Astrocyte (in vitro differentiated cells and primary cell): ENCODE measurements at regions not wholly inside any gene's neighbourhood (a gene's known extent, or its start where the extent isn't known, plus 50 kb on each side); places are given as distances from the start of the nearest gene placed in this dataset.
A peak's percentile ranks its signal among the peaks of the same experiment; 100 is the strongest.

Experiments used
- DNase-seq: peaks from one replicate; pipeline ENCODE4 v3.0.0-alpha.2; 2010; ENCODE audit warnings: low read depth
- FAIRE-seq: peaks from 2 replicates; lab custom pipeline; 2011; peaks lifted over from hg19 to GRCh38; lab: Jason Lieb, UNC
- H2AFZ ChIP-seq: 2 replicates; pipeline ENCODE4 v1.6.0; 2012; ENCODE audit warnings: low read depth, low read length, inconsistent platforms
- H3K27ac ChIP-seq: 2 replicates; pipeline ENCODE4 v1.5.1; 2011; ENCODE audit warnings: low read depth, low read length, inconsistent platforms
- H3K27me3 ChIP-seq: 2 replicates; pipeline ENCODE4 v1.6.0; 2011; ENCODE audit warnings: low read length, inconsistent platforms; ENCODE audit not compliant: insufficient read depth
- H3K36me3 ChIP-seq: 2 replicates; pipeline ENCODE4 v1.5.1; 2011; ENCODE audit warnings: low read length, inconsistent platforms; ENCODE audit not compliant: insufficient read depth
- H3K4me1 ChIP-seq: 2 replicates; pipeline ENCODE4 v1.5.1; 2011; ENCODE audit warnings: low read length, inconsistent platforms; ENCODE audit not compliant: insufficient read depth
- H3K4me2 ChIP-seq: 2 replicates; pipeline ENCODE4 v1.6.0; 2012; ENCODE audit warnings: low read length, inconsistent platforms
- H3K4me3 ChIP-seq: 2 replicates; pipeline ENCODE4 v1.5.1; 2011; ENCODE audit warnings: low read depth, mild to moderate bottlenecking, low read length, inconsistent platforms; ENCODE audit not compliant: insufficient read depth
- H3K79me2 ChIP-seq: 2 replicates; pipeline ENCODE4 v1.6.0; 2012; ENCODE audit warnings: mild to moderate bottlenecking, low read length, inconsistent platforms; ENCODE audit not compliant: insufficient read depth
- H3K9ac ChIP-seq: 2 replicates; pipeline ENCODE4 v1.6.0; 2012; ENCODE audit warnings: mild to moderate bottlenecking, low read length, inconsistent platforms
- H3K9me3 ChIP-seq: 2 replicates; pipeline ENCODE4 v1.5.1; 2012; ENCODE audit warnings: low read depth, mild to moderate bottlenecking, low read length, inconsistent platforms; ENCODE audit not compliant: insufficient read depth
- H4K20me1 ChIP-seq: 2 replicates; pipeline ENCODE4 v1.6.0; 2012; ENCODE audit warnings: low read length, inconsistent platforms; ENCODE audit not compliant: insufficient read depth
- H3K27ac Mint-ChIP-seq: one replicate; pipeline ENCODE4 v1.8.0; 2021; ENCODE audit warnings: mild to moderate bottlenecking, mixed read lengths; ENCODE audit not compliant: unreplicated experiment
- H3K27me3 Mint-ChIP-seq: one replicate; pipeline ENCODE4 v1.8.0; 2021; ENCODE audit warnings: low read depth, mixed read lengths; ENCODE audit not compliant: unreplicated experiment
- H3K36me3 Mint-ChIP-seq: one replicate; pipeline ENCODE4 v1.8.0; 2021; ENCODE audit warnings: low read depth, mixed read lengths; ENCODE audit not compliant: unreplicated experiment
- H3K4me1 Mint-ChIP-seq: one replicate; pipeline ENCODE4 v1.8.0; 2021; ENCODE audit warnings: low read depth, mixed read lengths; ENCODE audit not compliant: unreplicated experiment
- H3K4me3 Mint-ChIP-seq: one replicate; pipeline ENCODE4 v1.8.0; 2021; ENCODE audit warnings: mild to moderate bottlenecking, moderate library complexity, mixed read lengths; ENCODE audit not compliant: unreplicated experiment
- H3K9me3 Mint-ChIP-seq: one replicate; pipeline ENCODE4 v1.8.0; 2021; ENCODE audit warnings: mild to moderate bottlenecking, mixed read lengths; ENCODE audit not compliant: unreplicated experiment
- EZH2 ChIP-seq: IDR thresholded peaks from 2 replicates; pipeline ENCODE4 v1.6.1; 2012; ENCODE audit warnings: mild to moderate bottlenecking, low read length, inconsistent platforms; ENCODE audit not compliant: insufficient read depth
- TF ChIP-seq, protein P1 (sequence below): IDR thresholded peaks from 2 replicates; pipeline ENCODE4 v1.5.1; 2011; ENCODE audit warnings: low read depth, mild to moderate bottlenecking, inconsistent platforms, low read length, moderate library complexity; ENCODE audit not compliant: insufficient read depth

DNA sequence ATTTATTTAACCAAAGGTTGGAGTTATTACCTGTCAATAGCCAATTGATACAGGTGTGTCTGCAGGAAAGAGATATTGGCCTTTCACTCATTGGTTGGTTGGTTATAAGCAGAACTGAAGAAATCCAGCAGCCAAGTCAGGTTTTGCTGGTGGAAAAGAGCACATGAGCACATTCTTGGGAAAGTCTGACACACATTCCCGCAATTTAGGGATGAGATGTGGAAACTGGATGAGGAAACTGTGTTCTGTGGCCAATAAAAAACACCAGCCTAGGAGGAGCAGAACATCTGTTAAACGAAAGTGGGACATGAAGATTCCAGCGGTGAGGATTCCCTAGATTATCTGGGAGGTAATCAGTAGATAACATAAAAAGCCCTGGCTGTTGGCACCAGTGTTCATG lies 567.4 kb upstream of the CPEB2 start:
- Histone ChIP-seq H3K27ac (no peak overlapping the region), H3K4me1 (no peaks in the 10 kb centered on the region), H3K79me2 (no peaks in the 10 kb centered on the region), H4K20me1 (no peaks in the 10 kb centered on the region), H3K9me3 (no peaks in the 10 kb centered on the region), H2AFZ (no peak overlapping the region), H3K4me2 (no peak overlapping the region), H3K4me3 (no peak overlapping the region), H3K36me3 (no peaks in the 10 kb centered on the region), H3K27me3 (no peaks in the 10 kb centered on the region), H3K9ac (no peak overlapping the region)
- H3K4me3 Mint-ChIP-seq, result no peak overlapping the region
- H3K27me3 Mint-ChIP-seq, result no peaks in the 10 kb centered on the region
- no peaks in the 10 kb centered on the region for H3K9me3 Mint-ChIP-seq
- H3K27ac Mint-ChIP-seq, result no peak overlapping the region
- TF ChIP-seq EZH2, result no peak
- TF ChIP-seq, protein P1, sequence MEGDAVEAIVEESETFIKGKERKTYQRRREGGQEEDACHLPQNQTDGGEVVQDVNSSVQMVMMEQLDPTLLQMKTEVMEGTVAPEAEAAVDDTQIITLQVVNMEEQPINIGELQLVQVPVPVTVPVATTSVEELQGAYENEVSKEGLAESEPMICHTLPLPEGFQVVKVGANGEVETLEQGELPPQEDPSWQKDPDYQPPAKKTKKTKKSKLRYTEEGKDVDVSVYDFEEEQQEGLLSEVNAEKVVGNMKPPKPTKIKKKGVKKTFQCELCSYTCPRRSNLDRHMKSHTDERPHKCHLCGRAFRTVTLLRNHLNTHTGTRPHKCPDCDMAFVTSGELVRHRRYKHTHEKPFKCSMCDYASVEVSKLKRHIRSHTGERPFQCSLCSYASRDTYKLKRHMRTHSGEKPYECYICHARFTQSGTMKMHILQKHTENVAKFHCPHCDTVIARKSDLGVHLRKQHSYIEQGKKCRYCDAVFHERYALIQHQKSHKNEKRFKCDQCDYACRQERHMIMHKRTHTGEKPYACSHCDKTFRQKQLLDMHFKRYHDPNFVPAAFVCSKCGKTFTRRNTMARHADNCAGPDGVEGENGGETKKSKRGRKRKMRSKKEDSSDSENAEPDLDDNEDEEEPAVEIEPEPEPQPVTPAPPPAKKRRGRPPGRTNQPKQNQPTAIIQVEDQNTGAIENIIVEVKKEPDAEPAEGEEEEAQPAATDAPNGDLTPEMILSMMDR, result no peak
- no peaks in the 10 kb centered on the region for H3K4me1 Mint-ChIP-seq
- DNase-seq (no peak), FAIRE-seq (no peak)
- no peaks in the 10 kb centered on the region for H3K36me3 Mint-ChIP-seq

DNA sequence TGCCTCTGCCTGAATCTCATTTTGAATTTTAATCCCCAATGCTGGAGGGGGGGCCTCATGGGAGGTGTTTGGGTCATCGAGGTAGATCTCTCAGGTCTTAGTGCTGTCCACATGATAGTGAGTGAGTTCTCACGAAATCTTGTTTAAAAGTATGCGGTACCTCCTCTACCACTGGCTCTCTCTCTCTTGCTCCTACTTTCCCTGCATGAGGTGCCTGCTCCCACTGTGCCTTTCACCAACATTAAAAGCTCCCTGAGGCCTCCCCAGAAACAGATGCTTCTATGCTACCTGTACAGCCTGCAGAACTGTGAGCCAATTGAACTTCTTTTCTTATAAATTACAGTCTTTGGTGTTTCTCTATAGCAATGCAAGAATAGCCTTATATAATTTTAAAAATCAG lies 560.7 kb upstream of the CPEB2 start:
- Mint-ChIP-seq H3K4me3 (no peak overlapping the region), H3K27me3 (peaks cover 2% of the 10 kb centered on the region)

DNA sequence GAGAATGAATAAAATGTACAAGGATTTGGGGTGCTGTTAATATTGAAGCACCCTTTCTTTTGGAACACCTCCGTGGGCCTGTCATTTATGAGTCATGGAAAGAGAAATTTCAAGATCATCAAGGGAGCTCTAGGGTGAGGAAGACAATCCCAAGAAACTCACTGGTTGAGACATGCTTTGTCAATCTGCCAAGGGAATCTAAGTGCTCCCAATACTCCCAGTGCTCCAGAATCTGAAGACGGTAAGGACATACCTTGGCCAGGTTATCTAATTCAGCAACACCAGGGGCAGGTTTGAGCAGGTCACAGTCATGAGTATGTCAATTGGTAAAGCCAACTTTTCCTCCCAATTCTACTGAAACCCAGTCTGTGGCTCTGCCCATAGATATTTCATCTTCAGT lies 556.4 kb upstream of the CPEB2 start:
- H3K4me3 Mint-ChIP-seq, result no peak overlapping the region
- no peaks in the 10 kb centered on the region for H3K36me3 ChIP-seq
- H2AFZ ChIP-seq, result no peak overlapping the region
- peak overlapping the region; percentile 12 for H3K4me2 ChIP-seq
- no peak overlapping the region for H3K4me3 ChIP-seq
- no peaks in the 10 kb centered on the region for H3K79me2 ChIP-seq
- no peak for FAIRE-seq
- peaks cover 12% of the 10 kb centered on the region for H3K4me1 Mint-ChIP-seq
- no peaks in the 10 kb centered on the region for H3K27me3 ChIP-seq
- H3K27ac Mint-ChIP-seq, result no peak overlapping the region
- no peak for DNase-seq
- H3K36me3 Mint-ChIP-seq, result no peaks in the 10 kb centered on the region
- no peaks in the 10 kb centered on the region for H3K9me3 ChIP-seq
- peaks cover 3% of the 10 kb centered on the region for H3K9me3 Mint-ChIP-seq
- peaks cover 2% of the 10 kb centered on the region for H3K27me3 Mint-ChIP-seq
- H3K27ac ChIP-seq, result no peak overlapping the region
- H3K4me1 ChIP-seq, result no peaks in the 10 kb centered on the region
- H3K9ac ChIP-seq, result no peak overlapping the region
- TF ChIP-seq EZH2, result no peak
- TF ChIP-seq, protein P1, result no peak
- H4K20me1 ChIP-seq, result no peaks in the 10 kb centered on the region

More for the DNA sequence above, 560.7 kb upstream of the CPEB2 start:
- Histone ChIP-seq H3K27me3 (no peaks in the 10 kb centered on the region), H4K20me1 (no peaks in the 10 kb centered on the region), H3K36me3 (no peaks in the 10 kb centered on the region), H3K4me1 (no peaks in the 10 kb centered on the region), H3K27ac (no peak overlapping the region), H3K79me2 (no peaks in the 10 kb centered on the region), H3K4me3 (no peak overlapping the region), H3K9ac (no peak overlapping the region), H3K9me3 (no peaks in the 10 kb centered on the region), H3K4me2 (no peak overlapping the region), H2AFZ (no peak overlapping the region)
- DNase-seq (no peak), FAIRE-seq (no peak)
- TF ChIP-seq, protein P1, result no peak
- no peak for TF ChIP-seq EZH2
- Mint-ChIP-seq H3K9me3 (peaks cover 3% of the 10 kb centered on the region), H3K27ac (no peak overlapping the region), H3K36me3 (no peaks in the 10 kb centered on the region), H3K4me1 (peaks cover 11% of the 10 kb centered on the region)
